Prostate gland (tissue), 2 donors: ENCODE measurements at regions not wholly inside any gene's neighbourhood (a gene's known extent, or its start where the extent isn't known, plus 50 kb on each side); places are given as distances from the start of the nearest gene placed in this dataset.

Experiments used
- DNase-seq: peaks from one replicate; pipeline ENCODE4 v3.0.0-alpha.2; 2019; ENCODE audit warnings: low spot score
- H3K27ac ChIP-seq, 2 donors: fragments of 200-600 bp; sonication (generic); 2 replicates each; pipeline ENCODE4 v1.5.1; 2017 to 2019
- H3K27me3 ChIP-seq: fragments of 200-600 bp; sonication (generic); replicated peaks from 2 replicates; pipeline ENCODE4 v1.5.1; 2019; ENCODE audit not compliant: insufficient read depth
- H3K36me3 ChIP-seq, 2 donors: fragments of 200-600 bp; sonication (generic); 1 replicate in 1 of 2; 2 replicates in 1 of 2; pipeline versions ENCODE4 v1.5.1 to v1.8.1; 2017 to 2019
- H3K4me1 ChIP-seq: fragments of 200-600 bp; sonication (generic); replicated peaks from 2 replicates; pipeline ENCODE4 v1.5.1; 2019
- H3K4me3 ChIP-seq, 2 donors: fragments of 200-600 bp; sonication (generic); 2 replicates each; pipeline ENCODE4 v1.5.1; 2017 to 2019
- H3K9me3 ChIP-seq: fragments of 200-600 bp; sonication (generic); 2 replicates; pipeline ENCODE4 v1.5.1; 2017
- CTCF ChIP-seq, 4 experiments: fragments of 200-600 bp in 2 of 4; fragments of 450-650 bp in 2 of 4; sonication (generic) in 2 of 4; IDR thresholded peaks; 1 replicate in 3 of 4; 2 replicates in 1 of 4; pipeline ENCODE4 v1.5.1; 2016 to 2019; ENCODE audit warnings: antibody characterized with exemption in 4 of 4, mild to moderate bottlenecking in 2 of 4, moderate library complexity in 2 of 4
- POLR2A ChIP-seq: fragments of 450-650 bp; IDR thresholded peaks from one replicate; pipeline ENCODE4 v1.6.1; 2016; ENCODE audit warnings: antibody characterized with exemption, mild to moderate bottlenecking
- POLR2AphosphoS5 ChIP-seq: sonication (generic); formaldehyde crosslinking; IDR thresholded peaks from one replicate; pipeline ENCODE4 v1.6.1; 2017; ENCODE audit warnings: antibody characterized with exemption
- WGBS: methylation state at CpG from one replicate; pipeline ENCODE4 v1.1.5; 2018; 5-methylcytosine and 5-hydroxymethylcytosine counted together
- intact Hi-C: fragments of 100-400 bp; cut with DNase I; formaldehyde crosslinking; loops from one replicate; pipeline ENCODE4 v1.14.2; 2022

GRCh38 chr4:136769717-136770116, 762.6 kb downstream of the PCDH18 start:
- intact Hi-C loops: no loop called here
- TF ChIP-seq CTCF (IDR thresholded peaks at IDR 0.05) (no peak), POLR2A (no peak), POLR2AphosphoS5 (no peak)
- H3K4me3 ChIP-seq: no peak overlapping the region
- no peaks in the 10 kb centered on the region for H3K4me1 ChIP-seq
- no peak overlapping the region for H3K27ac ChIP-seq
- no peaks in the 10 kb centered on the region for H3K9me3 ChIP-seq
- 89% methylated on average over 6 of the region's 6 CpGs for WGBS
- H3K36me3 ChIP-seq: no peaks in the 10 kb centered on the region
- no peak for DNase-seq
- no peaks in the 10 kb centered on the region for H3K27me3 ChIP-seq

GRCh38 chr4:136768925-136769275, 763.4 kb downstream of the PCDH18 start:
- H3K36me3 ChIP-seq: no peaks in the 10 kb centered on the region
- no peak overlapping the region for H3K4me3 ChIP-seq
- WGBS: 7% methylated on average over 1 of the region's 1 CpG
- H3K27me3 ChIP-seq: no peaks in the 10 kb centered on the region
- no peak overlapping the region for H3K27ac ChIP-seq
- intact Hi-C loops: no loop called here
- no peaks in the 10 kb centered on the region for H3K9me3 ChIP-seq
- H3K4me1 ChIP-seq: no peaks in the 10 kb centered on the region
- DNase-seq: no peak
- TF ChIP-seq CTCF (IDR thresholded peaks at IDR 0.05): no peak
- TF ChIP-seq POLR2A: no peak
- TF ChIP-seq POLR2AphosphoS5: no peak

- intact Hi-C loops: no loop called here
- no peak overlapping the region for H3K4me3 ChIP-seq
- H3K36me3 ChIP-seq: no peaks in the 10 kb centered on the region
- no peak for DNase-seq
- 90% methylated on average over 3 of the region's 3 CpGs for whole genome bisulfite sequencing
- H3K27ac ChIP-seq: no peak overlapping the region
- H3K4me1 ChIP-seq: no peaks in the 10 kb centered on the region
- no peaks in the 10 kb centered on the region for H3K27me3 ChIP-seq
- H3K9me3 ChIP-seq: no peaks in the 10 kb centered on the region
- TF ChIP-seq CTCF (IDR thresholded peaks at IDR 0.05) (no peak), POLR2AphosphoS5 (no peak), POLR2A (no peak)
These were observed 763.9 kb downstream of the PCDH18 start for GRCh38 chr4:136768213-136768924.

- Histone ChIP-seq H3K4me1 (no peaks in the 10 kb centered on the region), H3K27ac (no peak overlapping the region), H3K4me3 (no peak overlapping the region), H3K36me3 (no peaks in the 10 kb centered on the region), H3K27me3 (no peaks in the 10 kb centered on the region), H3K9me3 (no peaks in the 10 kb centered on the region)
- no peak for DNase-seq
- TF ChIP-seq CTCF (IDR thresholded peaks at IDR 0.05): no peak
- TF ChIP-seq POLR2A: no peak
- TF ChIP-seq POLR2AphosphoS5: no peak
- 46% methylated on average over 3 of the region's 3 CpGs for WGBS
- intact Hi-C loops: no loop called here
These were observed 768.4 kb downstream of the PCDH18 start for GRCh38 chr4:136763919-136764318.

GRCh38 chr4:136755531-136755916, 776.8 kb downstream of the PCDH18 start:
- WGBS: 85% methylated on average over 1 of the region's 1 CpG
- Histone ChIP-seq H3K27ac (no peak overlapping the region), H3K27me3 (no peaks in the 10 kb centered on the region), H3K4me1 (no peaks in the 10 kb centered on the region), H3K36me3 (no peaks in the 10 kb centered on the region), H3K9me3 (no peaks in the 10 kb centered on the region), H3K4me3 (no peak overlapping the region)
- intact Hi-C loops: no loop called here
- TF ChIP-seq POLR2AphosphoS5: no peak
- no peak for TF ChIP-seq CTCF (IDR thresholded peaks at IDR 0.05)
- no peak for TF ChIP-seq POLR2A
- DNase-seq: no peak
